KOPT-K1 (cell line): ENCODE measurements at regions not wholly inside any gene's neighbourhood (a gene's known extent, or its start where the extent isn't known, plus 50 kb on each side); places are given as distances from the start of the nearest gene placed in this dataset.
"Not testable (repeated sequence)": the region's sequence is repeated elsewhere in the genome, so short reads cannot be mapped to it uniquely, and the experiment has no call there.

Experiments
- H3K27ac ChIP-seq: fragments of 200-600 bp; sonication (generic); 2 replicates; pipeline ENCODE4 v1.5.1; 2016; ENCODE audit warnings: antibody characterized with exemption, mild to moderate bottlenecking, low read depth, low read length; ENCODE audit not compliant: poor library complexity, severe bottlenecking
- H3K36me3 ChIP-seq: fragments of 200-600 bp; sonication (generic); 2 replicates; pipeline ENCODE4 v1.5.1; 2017; ENCODE audit warnings: antibody characterized with exemption, mild to moderate bottlenecking, low read length, moderate library complexity; ENCODE audit not compliant: insufficient read depth
- H3K9me3 ChIP-seq: fragments of 200-600 bp; sonication (generic); 2 replicates; pipeline ENCODE4 v1.5.1; 2017; ENCODE audit warnings: antibody characterized with exemption, low read length, mild to moderate bottlenecking; ENCODE audit not compliant: insufficient read depth, poor library complexity, severe bottlenecking

- H3K27ac ChIP-seq: no peak overlapping the region
- no peaks in the 10 kb centered on the region for H3K36me3 ChIP-seq
- H3K9me3 ChIP-seq: no peaks in the 10 kb centered on the region
Measured at GRCh38 chr5:108543486-108543885, 161.6 kb upstream of the FBXL17 start.

- Histone ChIP-seq H3K9me3 (no peaks in the 10 kb centered on the region), H3K36me3 (no peaks in the 10 kb centered on the region), H3K27ac (no peak overlapping the region)
Measured at GRCh38 chr5:108541836-108542235, 159.9 kb upstream of the FBXL17 start.

DNA sequence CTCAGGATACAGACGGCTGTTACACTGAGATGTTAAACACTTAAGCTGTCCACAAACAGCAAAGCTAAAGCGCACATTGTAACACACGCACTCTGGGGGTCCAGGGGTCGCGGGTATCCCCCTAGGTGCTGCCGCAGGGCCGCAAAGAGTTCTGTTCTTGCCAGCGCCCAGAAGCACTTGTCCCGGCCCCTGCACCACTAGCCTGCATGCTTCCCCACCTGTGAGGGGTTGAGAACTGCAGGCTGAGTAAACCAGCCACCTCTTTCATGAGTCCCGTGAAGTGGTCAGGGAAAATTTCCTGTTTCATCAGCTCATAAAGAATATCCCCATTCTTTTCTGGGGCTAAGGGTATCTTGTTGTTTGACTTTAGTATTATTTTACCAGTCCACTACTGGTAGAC is 154.4 kb upstream of the FBXL17 start:
- Histone ChIP-seq H3K27ac (no peak overlapping the region), H3K9me3 (no peaks in the 10 kb centered on the region), H3K36me3 (no peaks in the 10 kb centered on the region)

DNA sequence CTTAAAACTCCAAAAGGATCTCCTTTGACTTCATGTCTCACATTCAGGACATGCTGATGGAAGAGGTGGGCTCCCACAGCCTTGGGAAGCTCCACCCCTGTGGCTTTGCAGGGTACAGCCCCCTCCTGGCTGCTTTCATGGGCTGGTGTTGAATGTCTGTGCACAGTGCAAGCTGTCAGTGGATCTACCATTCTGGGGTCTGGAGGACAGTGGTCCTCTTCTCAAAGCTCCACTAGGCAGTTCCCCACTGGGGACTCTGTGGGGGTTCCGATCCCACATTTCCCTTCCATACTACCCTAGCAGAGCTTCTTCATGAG is 150.2 kb upstream of the FBXL17 start:
- H3K36me3 ChIP-seq: not testable (repeated sequence)

GRCh38 chr5:108531367-108532128 is 149.7 kb upstream of the FBXL17 start:
- Histone ChIP-seq H3K9me3 (peaks cover 10% of the 10 kb centered on the region), H3K36me3 (no peaks in the 10 kb centered on the region), H3K27ac (no peak overlapping the region)

More for the DNA sequence above, 150.2 kb upstream of the FBXL17 start:
- not testable (repeated sequence) for H3K27ac ChIP-seq, H3K9me3 ChIP-seq

DNA sequence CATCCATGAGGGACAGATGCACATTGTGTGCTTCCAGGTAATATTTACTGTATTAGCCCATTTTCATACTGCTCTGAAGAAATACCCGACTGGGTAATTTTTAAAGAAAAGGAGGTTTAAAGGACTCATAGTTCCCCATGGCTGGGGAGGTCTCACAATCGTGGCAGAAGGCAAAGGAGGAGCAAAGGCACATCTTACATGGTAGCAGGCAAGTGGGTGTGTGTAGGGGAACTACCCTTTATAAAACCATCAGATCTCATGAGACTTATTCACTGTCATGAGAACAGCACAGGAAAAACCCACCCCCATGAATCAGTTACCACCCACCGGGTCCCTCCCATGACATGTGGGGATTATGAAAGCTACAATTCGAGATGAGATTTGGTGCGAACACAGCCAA is 148.8 kb upstream of the FBXL17 start:
- peaks cover 17% of the 10 kb centered on the region for H3K9me3 ChIP-seq
- H3K27ac ChIP-seq: no peak overlapping the region
- H3K36me3 ChIP-seq: no peaks in the 10 kb centered on the region

- Histone ChIP-seq H3K9me3 (peaks cover 17% of the 10 kb centered on the region), H3K36me3 (no peaks in the 10 kb centered on the region), H3K27ac (no peak overlapping the region)
Measured at GRCh38 chr5:108529381-108529780, 147.5 kb upstream of the FBXL17 start.

DNA sequence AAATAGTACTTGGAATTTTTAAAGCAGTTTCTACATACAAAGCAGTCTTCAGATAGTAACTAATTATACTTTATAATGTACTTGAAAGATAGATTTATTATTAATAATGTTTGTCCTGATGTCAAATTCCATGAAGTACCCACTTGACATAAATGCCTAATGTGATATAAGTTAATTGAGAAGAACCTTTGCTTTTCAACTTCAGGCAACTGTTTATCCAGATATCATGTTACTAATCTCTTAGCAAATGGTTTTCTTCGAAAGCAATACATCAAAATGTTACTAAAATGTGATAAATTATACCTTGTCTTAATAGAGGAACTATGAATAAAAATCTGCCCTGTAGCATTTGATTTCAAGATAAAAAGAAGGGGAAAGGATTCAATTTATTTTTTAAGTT is 146.8 kb upstream of the FBXL17 start:
- Histone ChIP-seq H3K9me3 (peaks cover 17% of the 10 kb centered on the region), H3K36me3 (no peaks in the 10 kb centered on the region), H3K27ac (no peak overlapping the region)

- H3K27ac ChIP-seq: no peak overlapping the region
- no peaks in the 10 kb centered on the region for H3K36me3 ChIP-seq
- peaks cover 17% of the 10 kb centered on the region for H3K9me3 ChIP-seq
Measured at GRCh38 chr5:108524564-108524963, 142.7 kb upstream of the FBXL17 start.

DNA sequence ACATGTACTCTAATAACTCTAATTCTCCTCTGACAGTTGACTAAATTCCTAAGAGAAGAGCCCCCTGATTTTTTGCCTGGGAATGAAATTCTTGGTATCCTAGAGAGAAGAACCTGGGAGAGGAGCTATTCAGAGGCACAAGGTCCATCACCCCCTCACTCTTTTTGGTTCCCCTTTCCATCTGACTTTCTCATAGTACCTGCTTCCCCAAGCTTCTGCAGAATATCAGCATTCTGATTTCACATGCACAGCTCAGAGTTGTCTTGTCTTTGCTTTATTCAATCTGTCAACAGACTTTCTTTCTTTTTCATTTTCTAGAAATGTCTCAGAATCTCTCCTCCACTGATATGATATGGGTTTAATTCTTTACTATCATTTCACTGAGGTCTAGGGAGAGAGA is 141.5 kb upstream of the FBXL17 start:
- H3K9me3 ChIP-seq: peaks cover 17% of the 10 kb centered on the region
- H3K36me3 ChIP-seq: no peaks in the 10 kb centered on the region
- H3K27ac ChIP-seq: no peak overlapping the region

GRCh38 chr5:108521841-108522506 is 140.1 kb upstream of the FBXL17 start:
- Histone ChIP-seq H3K27ac (no peak overlapping the region), H3K36me3 (no peaks in the 10 kb centered on the region), H3K9me3 (peaks cover 10% of the 10 kb centered on the region)

DNA sequence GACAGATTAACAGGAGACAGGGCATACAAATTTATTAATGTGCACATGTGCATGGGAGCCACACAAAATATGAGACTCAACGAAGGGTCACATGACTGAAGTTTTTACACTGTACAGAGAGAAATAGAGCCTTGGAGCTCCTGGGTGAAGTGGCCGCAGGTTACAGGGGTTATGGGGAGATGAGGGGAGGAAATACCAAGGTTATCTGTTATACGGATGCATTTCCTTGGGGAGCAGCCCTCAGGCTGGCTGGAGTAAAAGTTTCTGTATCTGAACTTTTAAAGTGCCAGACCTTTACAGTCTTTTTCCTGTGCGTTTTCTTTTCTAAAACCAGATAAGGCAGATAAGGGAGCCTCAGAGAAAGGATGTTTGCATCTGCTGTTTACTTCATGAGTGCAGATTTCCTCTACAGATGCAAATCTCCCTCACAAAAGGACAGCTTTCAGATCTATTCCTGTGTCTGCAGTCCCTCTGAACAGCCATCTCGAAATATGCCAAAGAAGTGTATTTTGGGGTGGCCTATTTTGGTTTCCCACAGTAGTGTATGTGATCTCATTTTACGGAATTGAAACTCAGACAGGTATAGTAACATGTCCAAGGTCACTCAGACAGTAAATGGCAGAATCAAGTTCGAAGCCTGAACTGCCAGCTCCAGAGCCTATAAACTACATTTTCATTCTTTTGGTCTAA is 139.3 kb upstream of the FBXL17 start:
- Histone ChIP-seq H3K27ac (no peak overlapping the region), H3K9me3 (peaks cover 3% of the 10 kb centered on the region), H3K36me3 (no peaks in the 10 kb centered on the region)

DNA sequence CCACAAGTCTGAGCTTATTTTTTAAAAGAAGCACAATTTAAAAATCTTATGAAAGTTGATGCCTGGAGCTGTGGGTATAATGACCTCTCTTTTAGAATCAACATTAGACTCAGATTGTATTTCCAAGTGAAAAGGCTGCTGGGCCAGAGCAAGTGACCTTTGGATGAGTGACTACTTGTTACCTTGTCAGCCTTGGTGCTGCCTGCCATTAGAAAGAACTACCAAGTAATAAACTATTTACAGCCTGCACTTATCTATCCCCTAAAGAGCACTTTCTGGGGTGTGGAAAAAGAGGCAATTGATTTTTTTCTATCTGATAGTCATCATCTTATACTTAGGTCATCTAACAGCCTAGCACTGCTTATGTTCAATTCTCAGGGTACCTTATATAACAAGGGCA is 134.9 kb upstream of the FBXL17 start:
- Histone ChIP-seq H3K9me3 (no peaks in the 10 kb centered on the region), H3K27ac (no peak overlapping the region), H3K36me3 (no peaks in the 10 kb centered on the region)

- H3K9me3 ChIP-seq: no peaks in the 10 kb centered on the region
- no peaks in the 10 kb centered on the region for H3K36me3 ChIP-seq
- no peak overlapping the region for H3K27ac ChIP-seq
Measured at GRCh38 chr5:108515517-108516105, 133.7 kb upstream of the FBXL17 start.

- no peaks in the 10 kb centered on the region for H3K9me3 ChIP-seq
- H3K27ac ChIP-seq: no peak overlapping the region
- H3K36me3 ChIP-seq: no peaks in the 10 kb centered on the region
Measured at GRCh38 chr5:108508979-108509378, 127.1 kb upstream of the FBXL17 start.
